Skin of body (tissue), 1 donor: ENCODE measurements at regions not wholly inside any gene's neighbourhood (a gene's known extent, or its start where the extent isn't known, plus 50 kb on each side); places are given as distances from the start of the nearest gene placed in this dataset.

Experiments used
- DNase-seq: peaks from one replicate; lab custom pipeline; 2025; lab: John Stamatoyannopoulos, UW

- DNase-seq: no peak
Observed at GRCh38 chr13:107121793-107122192, 553.9 kb upstream of the ARGLU1 start.

- no peak for DNase-seq
Observed at GRCh38 chr13:107119989-107120881, 552.3 kb upstream of the ARGLU1 start.

- DNase-seq: no peak
Observed at GRCh38 chr13:107118506-107118905, 550.6 kb upstream of the ARGLU1 start.

GRCh38 chr13:107117327-107118012, 549.5 kb upstream of the ARGLU1 start:
- no peak for DNase-seq

- no peak for DNase-seq
Observed at GRCh38 chr13:107113387-107113786, 545.5 kb upstream of the ARGLU1 start.

- DNase-seq: no peak
Observed at GRCh38 chr13:107111248-107111647, 543.3 kb upstream of the ARGLU1 start.

- no peak for DNase-seq
Observed at GRCh38 chr13:107104631-107105030, 536.7 kb upstream of the ARGLU1 start.

- DNase-seq: no peak
Observed at GRCh38 chr13:107102676-107103075, 534.7 kb upstream of the ARGLU1 start.

GRCh38 chr13:107099661-107100060, 531.7 kb upstream of the ARGLU1 start:
- no peak for DNase-seq

- no peak for DNase-seq
Observed at GRCh38 chr13:107097916-107098315, 530.0 kb upstream of the ARGLU1 start.

- DNase-seq: no peak
Observed at GRCh38 chr13:107095876-107096275, 527.9 kb upstream of the ARGLU1 start.

GRCh38 chr13:107091861-107092260, 523.9 kb upstream of the ARGLU1 start:
- DNase-seq: no peak

- peak; percentile 34 for DNase-seq
Observed at GRCh38 chr13:107091428-107091827, 523.5 kb upstream of the ARGLU1 start.

- DNase-seq: no peak
Observed at GRCh38 chr13:107088061-107088460, 520.1 kb upstream of the ARGLU1 start.

GRCh38 chr13:107079423-107080049, 511.6 kb upstream of the ARGLU1 start:
- DNase-seq: peak; percentile 37

- no peak for DNase-seq
Observed at GRCh38 chr13:107078229-107078765, 510.4 kb upstream of the ARGLU1 start.

GRCh38 chr13:107076801-107077200, 508.9 kb upstream of the ARGLU1 start:
- DNase-seq: no peak

- no peak for DNase-seq
Observed at GRCh38 chr13:107075576-107075975, 507.6 kb upstream of the ARGLU1 start.

- no peak for DNase-seq
Observed at GRCh38 chr13:107070792-107071191, 502.9 kb upstream of the ARGLU1 start.

GRCh38 chr13:107069108-107069776, 501.3 kb upstream of the ARGLU1 start:
- DNase-seq: no peak

GRCh38 chr13:107067381-107067780, 499.4 kb upstream of the ARGLU1 start:
- DNase-seq: no peak
